GM21528 (cell line): ENCODE measurements at regions not wholly inside any gene's neighbourhood (a gene's known extent, or its start where the extent isn't known, plus 50 kb on each side); places are given as distances from the start of the nearest gene placed in this dataset.
"Not testable (repeated sequence)": the region's sequence is repeated elsewhere in the genome, so short reads cannot be mapped to it uniquely, and the experiment has no call there.

ENCODE experiments used
- ATAC-seq: cut with Tn5 transposase; IDR thresholded peaks from one replicate; pipeline ENCODE4 v1.9.1; 2021; ENCODE audit warnings: mild to moderate bottlenecking, moderate library complexity; ENCODE audit not compliant: unreplicated experiment, low FRiP score

DNA sequence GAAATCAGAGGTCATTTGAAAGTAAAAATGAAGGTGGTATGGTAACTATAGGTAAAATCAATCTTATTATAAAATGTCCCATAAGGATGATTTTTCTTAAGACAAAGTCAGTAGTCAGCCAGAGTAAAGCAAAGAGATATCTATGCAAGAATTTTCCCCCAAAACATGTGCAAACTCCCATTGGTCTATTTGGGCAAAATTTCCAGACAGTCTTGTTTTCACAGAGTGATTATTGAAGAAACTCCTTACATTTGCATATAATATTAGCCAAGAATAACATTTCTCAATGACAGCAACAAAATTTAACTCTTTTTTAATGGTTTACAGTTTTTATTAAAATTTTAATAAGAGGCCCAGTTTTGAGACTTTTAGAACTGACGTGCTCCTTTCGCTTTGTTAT is 406.1 kb upstream of the GRAMD2B start:
- ATAC-seq = no peak

DNA sequence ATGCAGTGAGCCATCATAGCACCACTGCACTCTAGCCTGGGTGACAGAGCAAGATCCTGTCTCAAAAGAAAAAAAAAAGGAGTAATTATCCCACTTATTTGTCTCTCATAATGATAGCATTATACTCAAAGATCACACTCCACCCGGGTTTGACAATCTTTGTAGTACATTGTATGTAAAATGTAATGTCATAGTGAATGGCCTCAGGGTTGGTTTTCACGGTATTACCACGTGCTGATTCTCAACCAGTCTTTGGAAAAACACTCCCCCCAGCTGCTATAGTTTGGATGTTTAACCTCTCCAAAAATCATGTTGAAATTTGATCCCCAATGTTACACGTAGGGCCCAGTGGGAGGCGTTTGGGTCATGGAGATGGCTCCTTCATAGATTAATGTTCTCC is 402.4 kb upstream of the GRAMD2B start:
- ATAC-seq = no peak

DNA sequence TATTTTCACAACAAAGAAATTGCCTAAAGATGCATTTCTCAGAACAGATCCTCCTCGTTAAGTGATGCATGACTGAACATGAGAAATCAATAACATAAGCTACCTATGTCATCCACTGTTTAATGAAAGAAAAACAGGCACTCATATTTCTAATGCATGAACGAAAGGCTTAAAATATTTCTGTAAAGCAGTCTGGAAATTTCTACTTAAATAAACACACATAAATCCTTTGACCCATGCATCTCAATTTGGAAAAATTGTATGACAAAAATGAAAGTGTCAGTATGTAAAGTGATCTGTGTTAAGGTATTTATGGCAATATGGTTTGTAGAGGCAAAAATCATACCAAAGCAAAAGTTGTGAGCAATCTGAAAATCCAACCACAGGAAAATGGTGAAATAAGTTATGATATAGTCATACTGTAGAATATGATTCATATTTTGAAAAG is 399.2 kb upstream of the GRAMD2B start:
- ATAC-seq = no peak

DNA sequence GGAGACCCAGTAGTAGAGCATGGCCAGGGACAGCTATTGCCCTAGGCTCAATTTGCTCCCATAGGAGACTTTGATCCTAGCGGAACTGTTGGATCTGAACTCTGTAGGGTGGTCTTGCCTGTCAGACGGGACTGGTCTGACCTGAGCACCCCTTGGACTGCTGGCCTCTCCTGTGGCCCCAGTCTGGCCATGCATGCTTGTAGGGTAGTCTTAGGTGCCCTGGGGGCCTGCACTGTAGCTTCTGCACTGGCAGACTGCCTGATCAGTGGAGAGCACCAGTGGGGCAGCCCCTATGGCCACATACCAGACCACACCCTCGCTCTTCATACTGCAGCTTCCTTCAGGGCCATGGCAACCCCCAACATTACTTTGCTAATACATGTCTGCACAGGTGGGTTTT is 396.1 kb upstream of the GRAMD2B start:
- no peak for ATAC-seq

GRCh38 chr5:126027652-126028051 is 395.6 kb upstream of the GRAMD2B start:
- ATAC-seq = no peak

- ATAC-seq = no peak
Observed at GRCh38 chr5:126028336-126028735, 394.9 kb upstream of the GRAMD2B start.

GRCh38 chr5:126029282-126029681 is 393.9 kb upstream of the GRAMD2B start:
- ATAC-seq = not testable (repeated sequence)

DNA sequence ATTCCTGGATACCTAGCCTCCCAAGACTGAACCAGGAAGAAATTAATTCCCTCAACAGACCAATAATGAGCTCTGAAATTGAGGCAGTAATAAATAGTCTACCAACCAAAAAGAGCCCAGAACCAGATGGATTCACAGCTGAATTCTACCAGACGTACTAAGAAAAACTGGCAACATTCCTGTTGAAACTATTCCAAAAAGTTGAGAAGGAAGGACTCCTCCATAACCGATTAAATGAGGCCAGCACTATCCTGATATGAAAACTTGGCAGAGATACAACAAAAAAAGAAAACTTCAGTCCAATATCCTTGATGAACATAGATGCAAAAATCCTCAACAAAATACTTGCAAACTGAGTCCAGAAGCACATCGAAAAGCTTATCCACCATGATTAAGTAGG is 392.5 kb upstream of the GRAMD2B start:
- no peak for ATAC-seq

DNA sequence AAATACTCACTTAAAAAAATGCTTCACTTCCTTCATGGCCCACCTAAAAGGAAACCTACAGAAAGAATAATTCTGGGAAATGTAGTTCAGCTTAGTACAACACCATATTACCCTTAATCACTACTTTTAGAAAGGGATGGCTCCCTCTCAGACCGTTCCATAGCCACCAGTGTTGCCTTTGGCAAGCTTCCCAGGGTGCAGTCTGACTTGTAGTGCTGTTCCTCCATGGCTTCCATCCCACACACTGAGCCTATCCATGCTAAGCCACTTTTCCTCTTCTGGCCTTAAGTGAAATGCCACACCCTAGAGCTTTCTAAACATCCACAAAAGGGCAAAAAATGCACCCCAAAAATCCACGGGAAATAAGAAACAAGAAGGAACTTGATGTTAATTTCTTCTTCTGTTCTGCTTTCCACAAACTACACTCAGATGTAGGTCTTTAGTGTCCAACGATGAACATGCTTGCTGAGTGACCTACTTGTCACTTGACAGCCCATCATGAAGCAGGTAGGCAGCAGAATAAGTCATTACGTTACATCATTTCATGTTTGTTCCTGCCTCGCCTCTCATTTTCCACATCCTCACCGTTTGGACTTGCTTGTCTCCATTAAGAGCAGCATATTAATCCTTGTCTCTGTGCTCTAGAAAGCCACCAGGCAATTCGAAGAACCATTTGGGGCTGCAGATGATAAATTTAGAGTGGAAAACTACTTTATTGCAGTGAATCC is 391.1 kb upstream of the GRAMD2B start:
- no peak for ATAC-seq

- ATAC-seq = no peak
Observed at GRCh38 chr5:126043688-126044087, 379.5 kb upstream of the GRAMD2B start.

- no peak for ATAC-seq
Observed at GRCh38 chr5:126044111-126044668, 379.0 kb upstream of the GRAMD2B start.

- ATAC-seq = no peak
Observed at GRCh38 chr5:126044931-126045565, 378.2 kb upstream of the GRAMD2B start.

GRCh38 chr5:126046318-126046717 is 376.9 kb upstream of the GRAMD2B start:
- ATAC-seq = no peak

DNA sequence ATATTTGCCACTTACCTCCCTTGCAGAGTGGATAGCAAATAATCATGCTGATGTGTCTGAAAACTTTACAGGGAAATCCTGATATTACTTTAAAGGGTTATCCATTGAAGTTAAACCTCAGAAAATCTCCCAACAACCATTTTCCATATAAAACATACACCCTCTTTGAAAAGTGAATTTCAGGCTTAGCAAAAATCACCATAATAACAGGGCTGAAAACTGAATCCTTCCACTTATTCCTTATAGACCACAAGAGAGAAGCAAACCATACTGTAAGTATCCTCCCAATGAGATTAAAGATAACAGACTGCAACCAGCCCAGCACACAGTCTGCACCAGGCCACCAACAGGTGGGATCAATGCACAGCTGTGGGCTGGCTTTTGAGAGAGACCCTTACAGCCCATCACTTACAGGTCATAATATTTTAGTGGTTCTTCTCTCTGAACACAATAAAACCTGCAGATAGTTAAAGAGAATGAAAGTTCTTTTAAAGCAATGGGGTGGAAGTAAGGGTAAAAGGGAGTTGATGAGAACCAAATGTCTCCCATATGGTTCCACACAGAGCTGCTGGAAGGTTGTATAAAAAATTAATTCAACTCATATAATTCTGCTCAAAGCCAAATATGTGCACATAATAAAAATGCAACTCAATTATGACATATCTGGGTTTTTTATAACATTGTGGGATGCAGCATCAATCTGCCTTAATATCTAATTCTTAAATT is 376.2 kb upstream of the GRAMD2B start:
- no peak for ATAC-seq

DNA sequence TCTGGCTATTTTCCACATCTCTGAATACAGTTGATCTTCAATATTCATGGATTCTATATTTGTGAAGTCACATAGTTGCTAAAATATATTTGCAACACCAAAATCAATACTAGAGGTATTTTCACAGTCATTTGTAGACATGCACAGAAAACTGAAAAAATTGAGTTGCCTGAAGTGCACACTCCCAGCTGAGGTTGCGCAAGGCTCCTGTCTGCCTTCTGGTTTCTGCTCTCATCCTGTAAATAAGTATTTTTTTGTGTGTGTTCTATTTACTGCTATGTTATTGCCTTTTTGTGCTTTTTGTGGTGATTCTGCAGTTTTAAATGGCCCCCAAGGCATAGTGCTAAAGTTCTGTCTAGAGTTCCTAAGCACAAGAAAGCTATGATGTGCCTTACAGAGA is 371.1 kb upstream of the GRAMD2B start:
- no peak for ATAC-seq

- ATAC-seq = no peak
Observed at GRCh38 chr5:126052791-126053190, 370.4 kb upstream of the GRAMD2B start.

GRCh38 chr5:126053630-126054029 is 369.6 kb upstream of the GRAMD2B start:
- no peak for ATAC-seq

GRCh38 chr5:126054577-126055347 is 368.4 kb upstream of the GRAMD2B start:
- ATAC-seq = no peak

GRCh38 chr5:126055348-126055729 is 367.9 kb upstream of the GRAMD2B start:
- ATAC-seq = no peak

GRCh38 chr5:126056352-126056751 is 366.9 kb upstream of the GRAMD2B start:
- no peak for ATAC-seq
